ENCODE measurements at regions not wholly inside any gene's neighbourhood (a gene's known extent, or its start where the extent isn't known, plus 50 kb on each side); places are given as distances from the start of the nearest gene placed in this dataset.

DNA sequence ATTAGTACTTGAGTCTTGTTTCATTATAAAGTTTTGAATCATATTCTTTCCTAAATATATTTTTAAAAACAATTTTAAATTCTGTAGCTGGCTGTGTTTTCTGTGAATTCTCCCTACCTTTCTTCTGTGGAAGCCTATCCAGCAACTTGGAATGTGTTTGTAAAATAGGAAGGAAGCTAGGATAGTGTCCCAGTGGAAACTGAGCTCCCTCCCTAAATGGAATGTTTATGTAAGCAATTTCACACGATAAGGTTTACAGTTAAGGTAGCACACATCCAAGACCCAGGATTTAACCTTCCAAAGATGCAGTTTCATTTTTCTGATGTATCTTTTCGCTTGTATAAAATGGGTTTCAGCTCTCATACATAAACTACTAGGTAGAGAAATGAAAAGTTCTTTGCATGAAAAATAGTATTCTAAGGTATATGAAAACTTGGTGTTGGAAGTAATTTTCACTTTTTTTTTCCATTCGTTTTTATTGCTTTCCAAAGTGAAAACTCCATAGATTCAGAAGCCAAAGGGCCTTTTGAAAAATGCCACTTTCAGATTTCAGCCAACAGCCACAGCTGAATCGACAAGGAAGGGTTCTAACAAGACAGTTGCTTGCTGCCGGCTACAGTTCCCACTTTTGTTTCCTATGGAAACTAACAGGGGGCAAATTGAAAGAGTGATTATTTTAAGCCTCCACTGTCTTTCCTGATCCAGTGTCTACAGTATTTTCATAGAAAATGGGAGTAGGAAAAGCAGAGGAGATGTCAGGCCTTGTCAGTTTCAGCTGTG is 405.1 kb upstream of the POU3F3 start:
- no peak for ATAC-seq
- WGBS (ENCODE audit: missing lambda C conversion rate) = 32% methylated on average over 5 of the region's 5 CpGs

GRCh38 chr2:104452558-104452957 is 401.4 kb upstream of the POU3F3 start:
- 11% methylated on average over 2 of the region's 2 CpGs for WGBS (ENCODE audit: missing lambda C conversion rate)
- Histone ChIP-seq H3K4me2 (no peak overlapping the region), H3K27ac (no peak overlapping the region), H3K4me1 (no peaks in the 10 kb centered on the region), H3K9me3 (no peaks in the 10 kb centered on the region; the same call in 2 of the 3 replicates), H3K4me3 (no peak overlapping the region)
- POLR2A ChIA-PET = no interaction called here
- FAIRE-seq (no peak), DNase-seq (ENCODE audit: low read depth in 1 of 2, low spot score in 1 of 2) (no peak), ATAC-seq (no peak)
- CTCF ChIA-PET = no interaction called here
- TF ChIP-seq NFE2L2 (conservative IDR thresholded peaks at IDR 0.05; ENCODE audit: low read length) (no peak), SREBF2 (IDR thresholded peaks at IDR 0.05) (no peak)

More for the DNA sequence above, 405.1 kb upstream of the POU3F3 start:
- TF ChIP-seq, protein P1, sequence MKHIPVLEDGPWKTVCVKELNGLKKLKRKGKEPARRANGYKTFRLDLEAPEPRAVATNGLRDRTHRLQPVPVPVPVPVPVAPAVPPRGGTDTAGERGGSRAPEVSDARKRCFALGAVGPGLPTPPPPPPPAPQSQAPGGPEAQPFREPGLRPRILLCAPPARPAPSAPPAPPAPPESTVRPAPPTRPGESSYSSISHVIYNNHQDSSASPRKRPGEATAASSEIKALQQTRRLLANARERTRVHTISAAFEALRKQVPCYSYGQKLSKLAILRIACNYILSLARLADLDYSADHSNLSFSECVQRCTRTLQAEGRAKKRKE (CRISPR knock-in tag; IDR thresholded peaks at IDR 0.05; ENCODE audit: low read depth) = no peak
- TF ChIP-seq HOXB5 (CRISPR knock-in tag; IDR thresholded peaks at IDR 0.05) (no peak), JUN (IDR thresholded peaks at IDR 0.05) (no peak), CTCF (IDR thresholded peaks at IDR 0.05) (no peak), POLR2AphosphoS2 (conservative IDR thresholded peaks at IDR 0.05; ENCODE audit: low read length) (no peak), FOSB (CRISPR knock-in tag; IDR thresholded peaks at IDR 0.05) (no peak), EHMT2 (IDR thresholded peaks at IDR 0.05; ENCODE audit: low read depth) (no peak), NPAS2 (CRISPR knock-in tag; IDR thresholded peaks at IDR 0.05; ENCODE audit: borderline replicate concordance) (no peak), CBX2 (IDR thresholded peaks at IDR 0.05; ENCODE audit: borderline replicate concordance, low read depth) (no peak)
- FAIRE-seq (no peak), DNase-seq (ENCODE audit: low read depth in 1 of 2, low spot score in 1 of 2) (no peak)
- ChIA-PET CTCF (interaction anchor here (0.6 to 0.9 kb wide), 2 partner anchors 343 to 1182 kb away, joined by 3 to 5 read pairs; no protein-coding TSS in a partner anchor), POLR2A (no interaction called here)
- Histone ChIP-seq H3K27ac (no peak overlapping the region), H3K4me3 (no peak overlapping the region), H3K4me2 (no peak overlapping the region), H3K4me1 (no peaks in the 10 kb centered on the region), H3K9me3 (no peaks in the 10 kb centered on the region)

DNA sequence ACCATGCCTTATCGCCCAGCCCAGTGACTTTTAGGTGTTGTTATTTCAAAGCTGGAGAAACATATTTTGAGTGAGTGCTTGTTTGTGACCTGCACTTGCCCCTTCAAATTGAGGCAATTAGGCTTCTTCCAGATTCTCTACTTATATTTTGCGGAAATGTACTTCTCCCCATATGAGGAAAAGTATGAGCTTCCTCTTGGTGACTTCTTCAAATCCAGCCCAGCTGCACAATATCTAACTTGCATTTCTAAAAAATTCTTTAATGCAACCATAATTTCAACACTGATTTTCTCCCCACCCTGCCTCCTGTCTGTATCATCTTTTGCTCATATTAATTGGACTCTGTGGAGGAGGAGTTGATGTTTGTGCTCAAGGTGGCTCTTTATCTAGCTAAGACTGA is 391.2 kb upstream of the POU3F3 start:
- FAIRE-seq = no peak
- WGBS (ENCODE audit: missing lambda C conversion rate) = 72% methylated on average over 2 of the region's 2 CpGs

More for the DNA sequence above, 391.2 kb upstream of the POU3F3 start:
- no peaks in the 10 kb centered on the region for H3K9me3 ChIP-seq
- DNase-seq (ENCODE audit: low read depth in 1 of 2, low spot score in 1 of 2) (no peak), ATAC-seq (no peak)
- ChIA-PET CTCF (no interaction called here), POLR2A (no interaction called here)
- no peak overlapping the region for H3K27ac ChIP-seq
- no peaks in the 10 kb centered on the region for H3K4me1 ChIP-seq
- H3K4me2 ChIP-seq = no peak overlapping the region
- TF ChIP-seq MAFK (IDR thresholded peaks at IDR 0.05; ENCODE audit: partially characterized antibody) = no peak
- no peak for TF ChIP-seq RARB (CRISPR knock-in tag; IDR thresholded peaks at IDR 0.05)
- no peak for TF ChIP-seq BCL3 (IDR thresholded peaks at IDR 0.05)
- TF ChIP-seq EHMT2 (IDR thresholded peaks at IDR 0.05; ENCODE audit: low read depth) = no peak
- no peak for TF ChIP-seq JUN (IDR thresholded peaks at IDR 0.05)
- no peak for TF ChIP-seq SMC3 (IDR thresholded peaks at IDR 0.05)
- TF ChIP-seq KDM5A (IDR thresholded peaks at IDR 0.05) = no peak
- no peak for TF ChIP-seq NPAS2 (CRISPR knock-in tag; IDR thresholded peaks at IDR 0.05; ENCODE audit: borderline replicate concordance)
- no peak for TF ChIP-seq NFE2L2 (conservative IDR thresholded peaks at IDR 0.05; ENCODE audit: low read length)
- no peak for TF ChIP-seq USF2 (IDR thresholded peaks at IDR 0.05)
- TF ChIP-seq BHLHE40 (IDR thresholded peaks at IDR 0.05; ENCODE audit: low read depth, low read length) = no peak
- TF ChIP-seq MAZ (IDR thresholded peaks at IDR 0.05; ENCODE audit: borderline replicate concordance, low read depth, low read length) = no peak
- TF ChIP-seq JUNB (IDR thresholded peaks at IDR 0.05) = no peak
- no peak for TF ChIP-seq CBX2 (IDR thresholded peaks at IDR 0.05; ENCODE audit: borderline replicate concordance, low read depth)
- no peak for TF ChIP-seq POLR2AphosphoS2 (conservative IDR thresholded peaks at IDR 0.05; ENCODE audit: low read length)
- TF ChIP-seq HOXB13 (CRISPR knock-in tag; IDR thresholded peaks at IDR 0.05; ENCODE audit: low read depth) = no peak
- no peak overlapping the region for H3K4me3 ChIP-seq
